DOHH2 (cell line): ENCODE measurements at regions not wholly inside any gene's neighbourhood (a gene's known extent, or its start where the extent isn't known, plus 50 kb on each side); places are given as distances from the start of the nearest gene placed in this dataset.

Experiments
- CTCF ChIP-seq: fragments of 200-600 bp; sonication (generic); IDR thresholded peaks from one replicate; pipeline ENCODE4 v1.5.1; 2014; ENCODE audit warnings: antibody characterized with exemption, mild to moderate bottlenecking, low read depth, low read length; ENCODE audit not compliant: poor library complexity, severe bottlenecking
- EZH2phosphoT487 ChIP-seq: fragments of 200-600 bp; sonication (generic); IDR thresholded peaks from 2 replicates; pipeline ENCODE4 v1.6.1; 2017; ENCODE audit warnings: borderline replicate concordance, mild to moderate bottlenecking, antibody characterized with exemption, low read length, moderate library complexity, mixed read lengths

- TF ChIP-seq CTCF (no peak), EZH2phosphoT487 (no peak)
Measured at GRCh38 chr9:3578786-3579185, 53.0 kb upstream of the RFX3 start.
